GM18867 (cell line): ENCODE measurements at regions not wholly inside any gene's neighbourhood (a gene's known extent, or its start where the extent isn't known, plus 50 kb on each side); places are given as distances from the start of the nearest gene placed in this dataset.
A peak's percentile ranks its signal among the peaks of the same experiment; 100 is the strongest.
"Not testable (repeated sequence)": the region's sequence is repeated elsewhere in the genome, so short reads cannot be mapped to it uniquely, and the experiment has no call there.

Experiments used
- ATAC-seq: cut with Tn5 transposase; IDR thresholded peaks from one replicate; pipeline ENCODE4 v1.9.1; 2021; ENCODE audit warnings: mild to moderate bottlenecking, moderate library complexity; ENCODE audit not compliant: unreplicated experiment

DNA sequence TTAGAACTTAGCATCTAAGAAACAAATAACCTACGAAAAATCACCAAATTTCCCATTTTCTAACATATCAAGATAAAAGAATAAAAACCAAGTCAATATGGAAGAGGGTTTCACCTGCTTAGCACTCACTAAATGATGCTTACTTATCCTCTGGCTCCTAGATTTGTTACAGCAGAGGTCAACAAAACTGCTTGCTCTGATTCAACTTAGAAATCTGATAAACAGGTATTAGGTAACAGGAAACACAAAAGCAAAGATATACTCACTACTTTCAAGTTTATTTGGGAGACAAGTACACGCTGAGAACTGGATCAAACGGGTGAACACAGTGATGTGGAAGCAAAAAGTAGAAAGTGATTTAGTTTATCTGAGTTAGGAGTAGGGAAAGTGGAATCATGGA lies 235.7 kb upstream of the TARS1 start:
- no peak for ATAC-seq

DNA sequence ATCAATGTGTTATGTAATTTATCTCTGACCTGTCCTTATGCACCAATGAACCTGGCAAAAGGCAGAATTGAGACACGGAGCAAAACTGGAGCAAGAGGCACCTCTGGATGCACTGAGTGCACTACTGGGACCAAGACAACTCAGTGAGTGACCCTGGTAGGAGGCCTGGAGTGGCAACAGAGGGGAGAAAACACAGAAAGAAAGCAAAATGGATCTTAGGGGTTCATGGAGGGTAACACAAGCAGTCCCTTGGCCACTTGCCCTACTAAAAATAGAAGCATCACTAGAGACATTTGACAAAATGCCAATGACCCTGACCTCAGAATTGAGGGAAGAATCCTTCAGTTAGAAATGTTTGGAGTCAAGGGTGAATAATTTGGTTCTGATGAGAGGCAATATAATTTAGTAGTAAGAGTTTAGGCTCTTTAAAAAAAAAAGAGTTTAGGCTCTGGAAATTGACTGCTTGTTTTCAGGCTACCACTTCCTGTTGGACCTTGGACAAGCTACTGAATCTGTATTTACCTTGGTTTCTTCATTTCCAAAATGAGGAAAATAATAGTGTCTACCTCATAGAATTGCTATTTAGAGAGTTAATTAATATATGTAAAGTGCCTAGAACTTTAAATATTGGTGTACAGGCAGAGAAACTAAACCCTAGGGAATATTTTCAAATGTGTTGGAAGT lies 234.9 kb upstream of the TARS1 start:
- no peak for ATAC-seq

GRCh38 chr5:33206962-33207506 lies 233.7 kb upstream of the TARS1 start:
- no peak for ATAC-seq

- ATAC-seq = no peak
These were observed 231.5 kb upstream of the TARS1 start for GRCh38 chr5:33209252-33209651.

GRCh38 chr5:33210221-33210620 lies 230.5 kb upstream of the TARS1 start:
- not testable (repeated sequence) for ATAC-seq

GRCh38 chr5:33210978-33211377 lies 229.8 kb upstream of the TARS1 start:
- no peak for ATAC-seq

GRCh38 chr5:33212439-33212838 lies 228.3 kb upstream of the TARS1 start:
- ATAC-seq = no peak

GRCh38 chr5:33212900-33213299 lies 227.9 kb upstream of the TARS1 start:
- no peak for ATAC-seq

DNA sequence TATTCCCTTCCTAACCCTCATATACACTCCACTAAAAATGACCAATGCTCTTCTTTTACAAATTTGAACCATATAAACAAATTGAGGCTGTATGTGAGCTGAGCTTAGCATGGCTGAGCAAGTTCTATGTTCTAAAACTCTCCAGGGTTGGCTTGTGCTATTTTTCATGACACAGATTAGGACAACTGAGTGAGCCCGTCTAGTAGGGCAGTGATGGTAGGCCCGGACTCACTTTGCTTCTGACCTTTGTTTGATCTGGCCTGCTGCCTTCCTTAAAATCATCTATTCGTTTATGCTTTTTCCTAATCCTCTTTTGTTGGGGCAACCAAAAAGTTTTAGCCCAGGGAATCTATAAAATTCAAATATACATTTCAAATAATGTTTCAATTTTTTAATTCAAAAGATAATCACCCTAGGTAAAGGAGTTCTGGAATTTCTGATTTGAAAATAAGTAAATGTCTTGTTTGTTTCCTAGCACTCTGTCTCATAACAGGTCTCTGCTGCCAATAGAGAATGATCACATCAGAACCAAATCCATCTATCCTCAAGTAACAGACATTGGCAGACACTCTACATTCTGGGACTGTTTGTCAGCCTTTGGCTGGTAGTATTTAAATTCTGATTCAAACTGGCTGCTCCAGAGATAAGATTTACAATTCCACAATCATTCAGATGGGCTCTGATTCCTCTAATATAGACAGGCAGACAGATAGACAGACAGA lies 217.0 kb upstream of the TARS1 start:
- no peak for ATAC-seq

- no peak for ATAC-seq
These were observed 216.3 kb upstream of the TARS1 start for GRCh38 chr5:33224285-33224961.

GRCh38 chr5:33227247-33227646 lies 213.5 kb upstream of the TARS1 start:
- ATAC-seq = no peak

DNA sequence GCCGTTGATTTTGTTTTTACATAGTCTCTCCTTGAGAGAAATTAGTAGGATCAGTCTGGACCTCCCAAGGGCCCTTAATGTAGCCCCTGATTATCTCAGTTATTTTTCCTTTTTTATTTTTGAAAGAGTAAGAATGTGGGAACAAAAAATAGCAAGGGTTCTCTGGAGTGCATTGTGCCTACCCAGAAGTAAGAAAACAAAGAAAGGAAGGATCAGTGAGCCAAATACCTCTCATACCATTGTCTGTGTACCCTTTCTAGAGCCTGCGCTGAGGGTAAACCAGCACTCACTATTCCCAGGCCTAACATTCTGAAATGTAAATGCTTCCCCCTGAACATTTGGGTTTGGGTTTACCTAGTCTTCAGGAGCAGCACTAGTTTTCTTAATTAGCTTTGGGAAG lies 213.0 kb upstream of the TARS1 start:
- no peak for ATAC-seq

- no peak for ATAC-seq
These were observed 212.6 kb upstream of the TARS1 start for GRCh38 chr5:33228149-33228548.

DNA sequence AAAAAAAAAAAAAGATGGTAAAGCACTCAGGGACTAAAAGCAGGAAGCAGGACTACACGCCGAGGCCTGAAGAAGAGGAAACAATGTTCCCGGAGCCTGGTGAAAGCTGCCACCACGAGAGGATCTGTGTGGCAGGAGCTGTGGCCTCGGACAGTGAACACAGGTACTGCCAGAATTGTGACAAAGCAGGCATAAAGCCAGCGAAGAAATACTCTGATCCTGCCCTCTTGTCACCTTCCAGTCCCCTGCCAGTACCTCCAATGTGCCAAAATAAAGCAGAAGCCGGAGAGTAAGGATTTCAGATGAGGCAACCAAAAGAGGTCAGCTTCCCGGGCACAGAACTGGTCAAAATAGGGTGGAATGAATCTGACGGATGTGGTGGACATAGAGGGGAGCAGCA lies 211.5 kb upstream of the TARS1 start:
- ATAC-seq = no peak

GRCh38 chr5:33230467-33231078 lies 210.2 kb upstream of the TARS1 start:
- ATAC-seq = no peak

DNA sequence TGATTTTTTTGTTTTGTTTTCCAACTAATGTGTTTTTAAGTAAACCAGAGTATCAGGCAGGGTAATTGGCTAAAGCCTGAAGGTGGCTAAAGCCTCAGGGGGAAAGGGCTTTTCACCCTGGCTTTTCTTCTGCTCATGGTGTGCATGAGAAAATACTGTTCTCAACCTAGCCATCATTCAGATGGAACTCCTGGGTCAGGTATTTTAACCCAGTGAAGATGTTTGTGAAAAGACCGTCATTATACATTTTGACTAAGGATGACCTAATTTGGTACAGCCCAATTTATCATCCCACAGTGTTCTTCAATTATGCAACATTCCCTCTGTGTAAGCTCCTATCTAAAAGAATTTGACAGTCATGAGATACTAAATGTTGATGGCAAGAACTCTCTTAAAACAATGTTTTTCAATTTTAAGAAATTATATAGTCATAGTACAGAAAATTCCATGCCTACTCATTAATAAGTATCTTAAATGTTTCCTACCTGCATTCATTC lies 209.5 kb upstream of the TARS1 start:
- ATAC-seq = no peak

- ATAC-seq = no peak
These were observed 208.8 kb upstream of the TARS1 start for GRCh38 chr5:33231935-33232334.

GRCh38 chr5:33232731-33233505 lies 207.8 kb upstream of the TARS1 start:
- no peak for ATAC-seq

GRCh38 chr5:33235304-33235703 lies 205.5 kb upstream of the TARS1 start:
- no peak for ATAC-seq

DNA sequence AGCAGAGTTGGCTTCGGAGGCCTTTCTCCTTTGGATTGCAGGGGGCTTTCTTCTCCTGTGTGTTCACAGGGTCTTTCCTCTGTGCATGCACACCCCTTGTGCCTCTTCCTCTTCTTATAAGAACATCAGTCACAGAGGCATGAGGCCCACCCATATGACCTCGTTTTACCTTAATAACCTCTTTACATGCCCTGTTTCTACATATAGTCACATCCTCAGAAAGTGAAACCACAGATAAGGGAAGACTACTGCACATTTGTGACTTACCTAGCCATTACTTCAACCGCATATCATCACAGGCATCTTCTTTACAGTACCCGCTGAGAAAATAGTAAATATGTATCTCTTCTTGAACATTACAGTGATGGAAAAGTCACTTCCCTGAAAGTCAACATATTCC lies 204.9 kb upstream of the TARS1 start:
- ATAC-seq = peak; percentile 71
